Testis (tissue), 2 donors: ENCODE measurements at regions not wholly inside any gene's neighbourhood (a gene's known extent, or its start where the extent isn't known, plus 50 kb on each side); places are given as distances from the start of the nearest gene placed in this dataset.

Source experiments
- CTCF ChIP-seq, 3 experiments: fragments of 450-650 bp in 2 of 3; fragments of 200-600 bp in 1 of 3; sonication (generic) in 1 of 3; IDR thresholded peaks; one replicate each; pipeline ENCODE4 v1.5.1; 2016 to 2019; ENCODE audit warnings: antibody characterized with exemption in 3 of 3, mild to moderate bottlenecking in 2 of 3, moderate library complexity in 1 of 3
- POLR2A ChIP-seq: fragments of 450-650 bp; IDR thresholded peaks from one replicate; pipeline ENCODE4 v1.6.1; 2017; ENCODE audit warnings: antibody characterized with exemption, mild to moderate bottlenecking, moderate library complexity

DNA sequence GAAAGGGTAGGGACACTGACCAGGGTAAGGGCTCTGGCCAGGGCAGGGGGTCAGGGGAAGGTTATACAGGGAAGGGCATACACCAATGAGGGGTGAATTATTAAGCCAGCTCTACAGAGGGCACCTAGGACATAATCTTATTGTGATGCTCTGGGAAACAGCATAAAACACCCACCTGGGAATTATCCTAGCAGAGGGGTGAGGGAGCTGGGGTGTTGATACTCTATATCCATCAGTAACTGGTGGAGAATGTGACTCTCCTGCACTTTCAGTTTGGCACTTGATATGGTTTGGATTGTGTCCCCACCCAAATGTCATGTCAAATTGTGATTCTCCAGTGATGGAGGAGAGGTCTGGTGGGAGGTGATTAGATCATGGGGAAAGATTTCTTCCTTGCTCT is 291.2 kb downstream of the ASMT start:
- TF ChIP-seq POLR2A (no peak), CTCF (IDR thresholded peaks at IDR 0.05) (no peak)
